ENCODE measurements at regions not wholly inside any gene's neighbourhood (a gene's known extent, or its start where the extent isn't known, plus 50 kb on each side); places are given as distances from the start of the nearest gene placed in this dataset.

- Histone ChIP-seq H3K27me3 (ENCODE audit: insufficient read depth, poor library complexity, severe bottlenecking) (no peaks in the 10 kb centered on the region), H3K4me3 (replicated peaks; ENCODE audit: insufficient read depth, low read length) (no peak overlapping the region), H3K27ac (replicated peaks) (no peak overlapping the region)
- no peak for DNase-seq (ENCODE audit: low read depth in 1 of 2, low spot score in 1 of 2)
- no peak for TF ChIP-seq CTCF (IDR thresholded peaks at IDR 0.05; ENCODE audit: insufficient read depth, low read length)
- no peak for TF ChIP-seq REST (IDR thresholded peaks at IDR 0.05; ENCODE audit: insufficient replicate concordance, low read depth)
- no peak for TF ChIP-seq POLR2AphosphoS5 (IDR thresholded peaks at IDR 0.05; ENCODE audit: low read depth)
- TF ChIP-seq SPI1 (IDR thresholded peaks at IDR 0.05; ENCODE audit: borderline replicate concordance, low read depth), result no peak
These were observed 150.2 kb upstream of the SPATS2L start for GRCh38 chr2:200156166-200156835.

- H3K27ac ChIP-seq (replicated peaks), result no peak overlapping the region
- no peaks in the 10 kb centered on the region for H3K27me3 ChIP-seq (ENCODE audit: insufficient read depth, poor library complexity, severe bottlenecking)
- no peak overlapping the region for H3K4me3 ChIP-seq (replicated peaks; ENCODE audit: insufficient read depth, low read length)
- DNase-seq (ENCODE audit: low read depth in 1 of 2, low spot score in 1 of 2), result no peak
- TF ChIP-seq CTCF (IDR thresholded peaks at IDR 0.05; ENCODE audit: insufficient read depth, low read length), result no peak
- no peak for TF ChIP-seq SPI1 (IDR thresholded peaks at IDR 0.05; ENCODE audit: borderline replicate concordance, low read depth)
- TF ChIP-seq POLR2AphosphoS5 (IDR thresholded peaks at IDR 0.05; ENCODE audit: low read depth), result no peak
These were observed 147.7 kb upstream of the SPATS2L start for GRCh38 chr2:200158647-200159356.

- DNase-seq (ENCODE audit: low read depth in 1 of 2, low spot score in 1 of 2), result no peak
- no peak overlapping the region for H3K4me3 ChIP-seq (replicated peaks; ENCODE audit: insufficient read depth, low read length)
- no peaks in the 10 kb centered on the region for H3K27me3 ChIP-seq (ENCODE audit: insufficient read depth, poor library complexity, severe bottlenecking)
- H3K27ac ChIP-seq (replicated peaks), result no peak overlapping the region
- TF ChIP-seq REST (IDR thresholded peaks at IDR 0.05; ENCODE audit: insufficient replicate concordance, low read depth), result no peak
- TF ChIP-seq CTCF (IDR thresholded peaks at IDR 0.05; ENCODE audit: insufficient read depth, low read length), result no peak
- TF ChIP-seq POLR2AphosphoS5 (IDR thresholded peaks at IDR 0.05; ENCODE audit: low read depth), result no peak
- no peak for TF ChIP-seq GABPA (IDR thresholded peaks at IDR 0.05; ENCODE audit: low read depth)
- no peak for TF ChIP-seq SPI1 (IDR thresholded peaks at IDR 0.05; ENCODE audit: borderline replicate concordance, low read depth)
These were observed 147.2 kb upstream of the SPATS2L start for GRCh38 chr2:200159357-200159707.

Measured in HL-60 (cell line).